ENCODE measurements at regions not wholly inside any gene's neighbourhood (a gene's known extent, or its start where the extent isn't known, plus 50 kb on each side); places are given as distances from the start of the nearest gene placed in this dataset.

- intact Hi-C loops (cut with DNase I), result no loop called here
- Histone ChIP-seq H3K4me1 (ENCODE audit: insufficient read depth) (no peaks in the 10 kb centered on the region), H3K36me3 (no peaks in the 10 kb centered on the region), H3K4me3 (no peak overlapping the region), H3K27ac (no peak overlapping the region), H3K27me3 (no peaks in the 10 kb centered on the region), H3K9me3 (no peaks in the 10 kb centered on the region)
- DNase-seq, result no peak
- WGBS, 3 donors, result 40 to 56% (median 44%) methylated on average over 3 of the region's 3 CpGs
- TF ChIP-seq EP300 (IDR thresholded peaks at IDR 0.05), result no peak
- no peak for TF ChIP-seq CTCF (IDR thresholded peaks at IDR 0.05)
- TF ChIP-seq POLR2A (IDR thresholded peaks at IDR 0.05), result no peak
Measured at GRCh38 chr10:130627346-130628045, 491.3 kb downstream of the GLRX3 start.

- TF ChIP-seq EP300 (IDR thresholded peaks at IDR 0.05) (no peak), POLR2A (IDR thresholded peaks at IDR 0.05) (no peak), CTCF (IDR thresholded peaks at IDR 0.05) (no peak)
- Histone ChIP-seq H3K4me1 (ENCODE audit: insufficient read depth) (no peaks in the 10 kb centered on the region), H3K9me3 (no peaks in the 10 kb centered on the region), H3K4me3 (no peak overlapping the region), H3K27ac (no peak overlapping the region), H3K27me3 (no peaks in the 10 kb centered on the region), H3K36me3 (no peaks in the 10 kb centered on the region)
- intact Hi-C loops (cut with DNase I), result no loop called here
- no peak for DNase-seq
- 76 to 82% (median 79%) methylated on average over 2 of the region's 2 CpGs for WGBS, 3 donors
Measured at GRCh38 chr10:130630135-130630534, 493.9 kb downstream of the GLRX3 start.

- Histone ChIP-seq H3K27ac (no peak overlapping the region), H3K36me3 (no peaks in the 10 kb centered on the region), H3K4me1 (ENCODE audit: insufficient read depth) (no peaks in the 10 kb centered on the region), H3K9me3 (no peaks in the 10 kb centered on the region), H3K4me3 (no peak overlapping the region), H3K27me3 (no peaks in the 10 kb centered on the region)
- WGBS, 3 donors, result 17 to 22% (median 21%) methylated on average over 10 of the region's 10 CpGs
- no peak for TF ChIP-seq EP300 (IDR thresholded peaks at IDR 0.05)
- no peak for TF ChIP-seq POLR2A (IDR thresholded peaks at IDR 0.05)
- TF ChIP-seq CTCF (IDR thresholded peaks at IDR 0.05), result no peak
- no peak for DNase-seq
- intact Hi-C loops (cut with DNase I), result no loop called here
Measured at GRCh38 chr10:130631142-130632096, 495.2 kb downstream of the GLRX3 start.

- Histone ChIP-seq H3K27me3 (no peaks in the 10 kb centered on the region), H3K9me3 (no peaks in the 10 kb centered on the region), H3K4me3 (no peak overlapping the region), H3K27ac (no peak overlapping the region), H3K36me3 (no peaks in the 10 kb centered on the region), H3K4me1 (ENCODE audit: insufficient read depth) (no peaks in the 10 kb centered on the region)
- TF ChIP-seq CTCF (IDR thresholded peaks at IDR 0.05), result no peak
- TF ChIP-seq EP300 (IDR thresholded peaks at IDR 0.05), result no peak
- TF ChIP-seq POLR2A (IDR thresholded peaks at IDR 0.05), result no peak
- no peak for DNase-seq
- intact Hi-C loops (cut with DNase I), result no loop called here
- WGBS, 3 donors, result 83 to 91% (median 84%) methylated on average over 4 of the region's 4 CpGs
Measured at GRCh38 chr10:130634816-130635215, 498.6 kb downstream of the GLRX3 start.

All from ovary (tissue), 7 donors.